ENCODE measurements at regions not wholly inside any gene's neighbourhood (a gene's known extent, or its start where the extent isn't known, plus 50 kb on each side); places are given as distances from the start of the nearest gene placed in this dataset.
"Not testable (repeated sequence)": the region's sequence is repeated elsewhere in the genome, so short reads cannot be mapped to it uniquely, and the experiment has no call there.

- no peak for DNase-seq
Measured at GRCh38 chr4:64001229-64001898, 407.9 kb downstream of the TECRL start.

DNA sequence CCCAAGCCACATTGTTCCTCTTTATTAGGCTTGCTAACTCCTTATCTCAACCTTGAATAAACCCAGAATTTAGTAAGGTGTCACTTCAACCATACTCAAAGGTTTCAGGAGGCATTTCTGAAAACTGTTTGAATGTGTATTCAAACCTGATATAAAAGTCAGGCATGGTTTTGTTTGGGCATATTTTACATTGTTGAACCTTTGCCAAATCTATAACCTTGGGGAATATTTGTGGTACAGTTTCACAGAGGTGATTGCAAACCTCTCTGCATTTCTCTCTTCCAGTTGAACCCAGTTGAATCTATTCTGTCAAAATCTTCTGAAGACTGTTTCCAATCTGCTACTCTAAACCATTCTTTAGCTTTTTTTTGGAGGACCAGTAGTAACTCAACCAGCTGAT is 409.0 kb downstream of the TECRL start:
- no peak for DNase-seq

- DNase-seq, result no peak
Measured at GRCh38 chr4:63986253-63986652, 423.0 kb downstream of the TECRL start.

DNA sequence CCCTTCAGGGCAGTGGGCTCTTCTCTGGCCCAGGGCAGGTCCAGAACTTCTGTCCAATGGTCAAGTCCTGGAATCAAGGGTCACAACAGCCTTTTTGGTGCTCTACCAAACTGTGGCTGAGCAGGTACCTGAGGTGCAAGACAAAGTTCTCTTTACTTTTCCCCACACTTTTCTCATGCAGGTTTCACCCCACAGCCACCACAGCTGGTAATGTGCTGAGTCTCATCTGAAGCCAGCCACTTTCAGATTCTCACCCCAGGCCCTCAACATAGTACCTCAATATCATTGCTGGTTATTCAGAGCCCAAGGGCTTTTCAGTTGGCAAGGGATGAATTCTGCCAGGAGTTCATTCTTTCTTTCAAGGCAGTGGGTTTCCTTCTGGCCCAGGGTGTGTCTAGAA is 426.0 kb downstream of the TECRL start:
- no peak for DNase-seq

GRCh38 chr4:63965875-63966274 is 443.4 kb downstream of the TECRL start:
- no peak for DNase-seq

DNA sequence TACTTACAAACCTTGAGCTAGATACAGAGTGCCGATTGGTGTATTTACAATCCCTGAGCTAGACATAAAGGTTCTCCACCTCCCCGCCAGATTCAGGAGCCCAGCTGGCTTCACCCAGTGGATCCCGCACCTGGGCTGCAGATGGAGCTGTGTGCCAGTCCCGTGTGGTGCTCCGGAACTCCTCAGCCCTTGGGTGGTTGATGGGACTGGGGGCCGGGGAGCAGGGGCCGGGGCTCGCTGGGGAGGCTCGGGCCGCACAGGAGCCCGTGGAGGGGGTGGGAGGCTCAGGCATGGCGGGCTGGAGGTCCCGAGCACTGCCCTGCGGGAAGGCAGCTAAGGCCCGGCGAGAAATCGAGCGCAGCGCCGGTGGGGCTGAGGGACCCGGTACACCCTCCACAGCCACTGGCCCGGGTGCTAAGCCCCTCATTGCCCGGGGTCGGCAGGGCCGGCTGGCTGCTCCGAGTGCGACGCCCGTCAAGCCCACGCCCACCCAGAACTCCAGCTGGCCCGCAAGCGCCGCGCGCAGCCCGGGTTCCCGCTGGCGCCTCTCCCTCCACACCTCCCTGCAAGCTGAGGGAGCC is 466.5 kb downstream of the TECRL start:
- DNase-seq, result not testable (repeated sequence)

- no peak for DNase-seq
Measured at GRCh38 chr4:63937961-63938360, 471.3 kb downstream of the TECRL start.

DNA sequence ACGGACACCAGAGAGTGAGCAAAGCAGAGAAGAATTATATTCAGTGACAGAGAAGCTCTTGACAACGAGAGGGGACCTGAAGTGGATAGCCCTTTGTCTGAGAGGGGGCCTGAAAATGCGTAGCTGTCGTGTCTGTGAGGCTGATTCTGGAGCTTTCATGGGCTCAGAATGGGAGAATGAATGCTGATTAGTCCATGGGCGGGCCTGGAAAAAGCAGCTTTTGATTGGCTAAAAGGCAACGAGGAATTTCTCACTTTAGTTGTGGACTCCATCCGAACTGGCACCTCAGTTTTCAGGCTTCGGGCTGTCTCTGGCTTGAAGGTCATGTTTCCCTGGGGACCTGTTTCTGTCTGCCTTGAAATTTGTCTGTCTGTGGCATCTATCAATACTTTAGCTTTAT is 487.1 kb downstream of the TECRL start:
- DNase-seq, result no peak

GRCh38 chr4:63921561-63921960 is 487.7 kb downstream of the TECRL start:
- DNase-seq, result no peak

DNA sequence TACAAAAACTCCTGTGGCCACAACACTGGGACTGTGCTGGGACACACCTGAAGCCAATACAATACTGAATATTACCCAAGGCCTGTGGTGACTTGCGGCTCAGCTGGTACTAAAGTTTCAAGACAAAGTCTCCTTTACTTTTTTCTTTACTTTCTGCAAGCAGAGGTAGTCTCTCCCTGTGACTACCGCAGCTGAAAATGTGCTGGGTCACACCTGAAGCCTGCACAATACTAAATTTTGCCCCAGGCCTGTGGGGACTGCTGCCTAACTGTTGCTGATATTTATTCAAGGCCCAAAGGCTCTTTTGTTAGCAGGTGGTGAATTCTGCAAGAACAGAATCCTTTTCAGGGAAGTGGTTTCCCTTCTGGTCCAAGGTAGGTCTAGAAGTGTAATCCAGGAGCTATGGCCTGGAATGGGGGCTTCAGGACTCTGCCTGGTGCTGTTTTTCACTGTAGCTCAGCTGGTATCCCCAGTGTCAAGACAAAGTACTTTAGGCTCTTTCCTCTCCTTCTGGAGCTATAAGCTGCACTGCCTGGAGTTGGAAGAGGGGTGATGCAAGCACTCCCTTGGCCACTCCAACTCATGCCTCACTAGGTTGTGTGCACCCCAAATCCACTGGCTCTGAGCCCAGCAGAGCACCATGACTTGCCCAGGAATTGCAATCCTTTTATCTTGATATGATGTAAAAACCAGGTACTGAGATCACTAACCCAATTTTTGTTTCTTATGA is 489.4 kb downstream of the TECRL start:
- DNase-seq, result no peak

DNA sequence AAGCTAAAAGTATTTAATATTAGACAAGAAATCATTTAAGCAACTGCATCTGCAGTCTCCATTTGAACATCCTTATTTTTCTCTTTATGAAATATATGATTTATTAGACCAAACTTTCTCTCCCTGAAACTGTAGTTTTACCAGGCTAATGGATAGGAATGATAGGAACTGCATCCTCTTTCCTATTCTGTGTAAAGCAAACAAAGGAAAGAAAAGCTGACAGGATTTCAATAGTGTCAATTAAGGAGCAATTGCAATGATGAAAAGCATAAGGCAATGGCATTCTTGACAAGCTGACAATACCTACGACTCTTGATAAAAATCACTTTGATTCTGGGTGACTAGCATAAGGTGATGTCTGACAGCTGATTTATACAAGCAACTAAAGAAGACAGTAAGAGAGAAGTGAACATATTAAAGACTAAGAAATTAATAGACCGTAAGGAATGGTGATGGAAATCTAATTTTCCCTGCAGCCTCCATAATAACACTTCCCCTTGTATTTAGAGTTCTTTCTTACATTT is 502.5 kb downstream of the TECRL start:
- DNase-seq, result no peak

DNA sequence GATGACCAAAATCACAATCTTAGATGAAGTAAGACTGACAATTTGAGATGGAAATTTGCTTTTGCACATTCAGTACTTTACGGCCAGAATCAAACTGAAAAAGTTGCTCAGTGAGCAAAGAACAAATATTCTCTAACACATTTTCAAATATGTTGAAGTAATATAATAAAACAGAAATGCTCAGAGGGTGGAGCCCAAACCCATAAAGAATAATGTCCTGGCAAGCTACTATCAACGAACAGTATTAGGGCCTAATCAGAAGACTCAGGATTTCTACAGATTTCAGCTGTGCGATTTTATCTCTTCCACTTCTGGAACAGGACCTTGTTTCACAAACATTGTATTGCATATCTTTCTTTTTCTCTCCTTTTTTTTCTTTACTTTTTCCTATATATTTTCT is 505.0 kb downstream of the TECRL start:
- DNase-seq, result no peak

- DNase-seq, result no peak
Measured at GRCh38 chr4:63901304-63901703, 507.9 kb downstream of the TECRL start.

GRCh38 chr4:63898961-63899360 is 510.3 kb downstream of the TECRL start:
- no peak for DNase-seq

DNA sequence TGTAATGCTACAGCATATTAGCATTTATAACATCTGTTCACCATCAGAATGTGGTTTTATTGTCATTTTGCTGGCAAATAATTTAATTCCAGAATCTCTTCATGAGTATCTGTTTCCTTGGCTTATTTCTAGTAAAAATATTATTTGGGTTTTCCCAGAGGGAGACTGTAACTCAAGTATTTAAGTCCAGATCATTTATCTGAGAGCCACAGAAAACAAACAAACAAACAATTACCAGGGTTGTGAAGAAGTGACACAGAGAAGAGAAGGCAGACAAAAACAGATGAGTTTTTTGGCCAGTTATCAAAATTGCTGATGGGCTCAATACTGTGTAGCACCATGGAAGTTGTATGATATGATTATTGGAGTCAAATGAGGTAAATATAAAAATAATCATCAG is 515.1 kb downstream of the TECRL start:
- DNase-seq, result no peak

- no peak for DNase-seq
Measured at GRCh38 chr4:63869370-63869769, 539.9 kb downstream of the TECRL start.

GRCh38 chr4:63851496-63851895 is 557.8 kb downstream of the TECRL start:
- no peak for DNase-seq

DNA sequence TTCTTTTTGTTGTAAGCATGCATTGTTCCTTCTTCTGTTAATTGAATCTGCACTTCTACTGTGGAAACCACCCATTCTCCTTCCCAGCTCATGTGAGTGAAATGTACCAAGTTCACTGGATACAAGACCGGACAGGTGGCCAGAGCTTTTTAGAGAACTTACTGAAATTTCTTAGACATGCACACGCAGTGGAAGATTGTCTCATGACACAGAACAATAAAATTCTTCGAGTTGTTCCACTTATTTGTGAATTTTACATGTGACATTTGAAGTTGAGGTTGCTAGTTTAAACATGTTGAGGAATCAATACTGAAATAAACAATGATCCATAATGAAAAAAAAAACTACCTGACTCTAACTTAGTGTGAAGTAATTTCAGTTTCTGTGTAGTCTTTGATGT is 568.0 kb downstream of the TECRL start:
- DNase-seq, result no peak

DNA sequence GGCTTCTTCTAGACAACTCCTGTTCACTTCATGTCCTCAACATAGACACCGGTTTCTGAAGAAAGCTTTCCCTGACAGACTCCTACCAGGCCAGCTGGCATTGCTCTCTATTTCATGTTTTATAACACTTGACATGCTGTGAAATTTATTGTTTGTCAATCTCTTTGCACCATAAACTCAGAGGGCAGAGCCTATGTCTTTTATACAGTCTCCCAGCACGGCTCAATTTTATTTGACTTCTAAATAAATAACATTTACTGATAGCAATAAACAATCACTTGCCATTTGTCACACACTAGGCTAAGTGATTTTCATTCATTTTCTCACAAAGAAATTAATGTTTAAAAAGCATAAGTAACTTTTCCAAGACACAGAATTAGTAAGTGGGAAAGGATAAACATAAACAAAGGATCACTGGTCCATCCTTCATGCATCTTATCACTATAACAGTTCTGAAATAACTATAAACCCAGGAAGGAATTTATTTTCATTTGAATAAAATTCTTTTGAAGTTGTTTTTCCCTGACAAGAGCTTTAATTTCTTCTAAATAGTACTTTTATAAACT is 577.6 kb downstream of the TECRL start:
- DNase-seq, result no peak

- DNase-seq, result no peak
Measured at GRCh38 chr4:63817196-63817865, 591.9 kb downstream of the TECRL start.

- DNase-seq, result no peak
Measured at GRCh38 chr4:63814171-63814964, 594.9 kb downstream of the TECRL start.

GRCh38 chr4:63799166-63799565 is 610.1 kb downstream of the TECRL start:
- no peak for DNase-seq
